ENCODE measurements at regions not wholly inside any gene's neighbourhood (a gene's known extent, or its start where the extent isn't known, plus 50 kb on each side); places are given as distances from the start of the nearest gene placed in this dataset.

- H3K27ac Mint-ChIP-seq = no peak overlapping the region
- H3K4me1 Mint-ChIP-seq = peaks cover 7% of the 10 kb centered on the region; the same call in 1 of the 3 replicates
- no peaks in the 10 kb centered on the region for H3K4me1 ChIP-seq (ENCODE audit: insufficient read depth)
- H3K36me3 ChIP-seq (ENCODE audit: insufficient read depth) = no peaks in the 10 kb centered on the region
- H4K20me1 ChIP-seq (replicated peaks; ENCODE audit: insufficient read depth) = no peaks in the 10 kb centered on the region
- H3K27ac ChIP-seq (ENCODE audit: low read depth) = no peak overlapping the region
- H3K36me3 Mint-ChIP-seq (ENCODE audit: low read depth) = no peaks in the 10 kb centered on the region
- no peaks in the 10 kb centered on the region for H3K9me3 Mint-ChIP-seq
- ATAC-seq = no peak
- H3K27me3 ChIP-seq (ENCODE audit: insufficient read depth) = no peaks in the 10 kb centered on the region
- no peaks in the 10 kb centered on the region for H3K79me2 ChIP-seq (replicated peaks; ENCODE audit: insufficient read depth)
- no peak overlapping the region for H3K4me3 ChIP-seq
- H3K9me2 ChIP-seq (ENCODE audit: insufficient read depth) = no peaks in the 10 kb centered on the region
- no peak overlapping the region for H3K4me3 Mint-ChIP-seq
- H3F3A ChIP-seq (replicated peaks; ENCODE audit: low read depth) = no peaks in the 10 kb centered on the region
- H3K27me3 Mint-ChIP-seq (ENCODE audit: insufficient read depth, low read depth, poor library complexity) = peaks cover 2% of the 10 kb centered on the region
- DNase-seq (ENCODE audit: low spot score) = no peak
- no peak overlapping the region for H2AFZ ChIP-seq
- TF ChIP-seq, protein P1, sequence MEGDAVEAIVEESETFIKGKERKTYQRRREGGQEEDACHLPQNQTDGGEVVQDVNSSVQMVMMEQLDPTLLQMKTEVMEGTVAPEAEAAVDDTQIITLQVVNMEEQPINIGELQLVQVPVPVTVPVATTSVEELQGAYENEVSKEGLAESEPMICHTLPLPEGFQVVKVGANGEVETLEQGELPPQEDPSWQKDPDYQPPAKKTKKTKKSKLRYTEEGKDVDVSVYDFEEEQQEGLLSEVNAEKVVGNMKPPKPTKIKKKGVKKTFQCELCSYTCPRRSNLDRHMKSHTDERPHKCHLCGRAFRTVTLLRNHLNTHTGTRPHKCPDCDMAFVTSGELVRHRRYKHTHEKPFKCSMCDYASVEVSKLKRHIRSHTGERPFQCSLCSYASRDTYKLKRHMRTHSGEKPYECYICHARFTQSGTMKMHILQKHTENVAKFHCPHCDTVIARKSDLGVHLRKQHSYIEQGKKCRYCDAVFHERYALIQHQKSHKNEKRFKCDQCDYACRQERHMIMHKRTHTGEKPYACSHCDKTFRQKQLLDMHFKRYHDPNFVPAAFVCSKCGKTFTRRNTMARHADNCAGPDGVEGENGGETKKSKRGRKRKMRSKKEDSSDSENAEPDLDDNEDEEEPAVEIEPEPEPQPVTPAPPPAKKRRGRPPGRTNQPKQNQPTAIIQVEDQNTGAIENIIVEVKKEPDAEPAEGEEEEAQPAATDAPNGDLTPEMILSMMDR (conservative IDR thresholded peaks at IDR 0.05; ENCODE audit: low read depth in 2 of 2) = peak in 1 of 2 experiments; percentile 20; a peak in 1 of 4 replicates
- TF ChIP-seq EZH2 (IDR thresholded peaks at IDR 0.05; ENCODE audit: low read depth, unreplicated experiment) = no peak
- TF ChIP-seq ETS1 (IDR thresholded peaks at IDR 0.05) = no peak
- H3K4me2 ChIP-seq = no peak overlapping the region
Measured at GRCh38 chr7:156543699-156544598, 96.6 kb upstream of the RNF32 start.

GRCh38 chr7:156540619-156541165, 99.9 kb upstream of the RNF32 start:
- Histone ChIP-seq H3F3A (replicated peaks; ENCODE audit: low read depth) (no peaks in the 10 kb centered on the region), H3K36me3 (ENCODE audit: insufficient read depth) (no peaks in the 10 kb centered on the region), H3K4me2 (no peak overlapping the region), H3K27ac (ENCODE audit: low read depth) (no peak overlapping the region), H3K4me3 (no peak overlapping the region), H3K27me3 (ENCODE audit: insufficient read depth) (no peaks in the 10 kb centered on the region), H4K20me1 (replicated peaks; ENCODE audit: insufficient read depth) (no peaks in the 10 kb centered on the region), H3K4me1 (ENCODE audit: insufficient read depth) (no peaks in the 10 kb centered on the region), H3K79me2 (replicated peaks; ENCODE audit: insufficient read depth) (no peaks in the 10 kb centered on the region), H2AFZ (no peak overlapping the region), H3K9me2 (ENCODE audit: insufficient read depth) (no peaks in the 10 kb centered on the region)
- no peak for ATAC-seq
- Mint-ChIP-seq H3K9me3 (0 out of 3 replicates have a peak, but pooled peaks cover 4% of the 10 kb centered on the region), H3K27ac (no peak overlapping the region), H3K4me3 (no peak overlapping the region), H3K27me3 (ENCODE audit: insufficient read depth, low read depth, poor library complexity) (peaks cover 4% of the 10 kb centered on the region), H3K4me1 (no peaks in the 10 kb centered on the region; the same call in 2 of the 3 replicates), H3K36me3 (ENCODE audit: low read depth) (no peaks in the 10 kb centered on the region)
- DNase-seq (ENCODE audit: low spot score) = no peak
- TF ChIP-seq ETS1 (IDR thresholded peaks at IDR 0.05) (no peak), ZNF114 (CRISPR knock-in tag; IDR thresholded peaks at IDR 0.05) (no peak), JUNB (IDR thresholded peaks at IDR 0.05; ENCODE audit: unreplicated experiment) (no peak), ZNF331 (CRISPR knock-in tag; IDR thresholded peaks at IDR 0.05; ENCODE audit: low read depth) (no peak), EZH2 (IDR thresholded peaks at IDR 0.05; ENCODE audit: low read depth, unreplicated experiment) (no peak)
- TF ChIP-seq, protein P2, sequence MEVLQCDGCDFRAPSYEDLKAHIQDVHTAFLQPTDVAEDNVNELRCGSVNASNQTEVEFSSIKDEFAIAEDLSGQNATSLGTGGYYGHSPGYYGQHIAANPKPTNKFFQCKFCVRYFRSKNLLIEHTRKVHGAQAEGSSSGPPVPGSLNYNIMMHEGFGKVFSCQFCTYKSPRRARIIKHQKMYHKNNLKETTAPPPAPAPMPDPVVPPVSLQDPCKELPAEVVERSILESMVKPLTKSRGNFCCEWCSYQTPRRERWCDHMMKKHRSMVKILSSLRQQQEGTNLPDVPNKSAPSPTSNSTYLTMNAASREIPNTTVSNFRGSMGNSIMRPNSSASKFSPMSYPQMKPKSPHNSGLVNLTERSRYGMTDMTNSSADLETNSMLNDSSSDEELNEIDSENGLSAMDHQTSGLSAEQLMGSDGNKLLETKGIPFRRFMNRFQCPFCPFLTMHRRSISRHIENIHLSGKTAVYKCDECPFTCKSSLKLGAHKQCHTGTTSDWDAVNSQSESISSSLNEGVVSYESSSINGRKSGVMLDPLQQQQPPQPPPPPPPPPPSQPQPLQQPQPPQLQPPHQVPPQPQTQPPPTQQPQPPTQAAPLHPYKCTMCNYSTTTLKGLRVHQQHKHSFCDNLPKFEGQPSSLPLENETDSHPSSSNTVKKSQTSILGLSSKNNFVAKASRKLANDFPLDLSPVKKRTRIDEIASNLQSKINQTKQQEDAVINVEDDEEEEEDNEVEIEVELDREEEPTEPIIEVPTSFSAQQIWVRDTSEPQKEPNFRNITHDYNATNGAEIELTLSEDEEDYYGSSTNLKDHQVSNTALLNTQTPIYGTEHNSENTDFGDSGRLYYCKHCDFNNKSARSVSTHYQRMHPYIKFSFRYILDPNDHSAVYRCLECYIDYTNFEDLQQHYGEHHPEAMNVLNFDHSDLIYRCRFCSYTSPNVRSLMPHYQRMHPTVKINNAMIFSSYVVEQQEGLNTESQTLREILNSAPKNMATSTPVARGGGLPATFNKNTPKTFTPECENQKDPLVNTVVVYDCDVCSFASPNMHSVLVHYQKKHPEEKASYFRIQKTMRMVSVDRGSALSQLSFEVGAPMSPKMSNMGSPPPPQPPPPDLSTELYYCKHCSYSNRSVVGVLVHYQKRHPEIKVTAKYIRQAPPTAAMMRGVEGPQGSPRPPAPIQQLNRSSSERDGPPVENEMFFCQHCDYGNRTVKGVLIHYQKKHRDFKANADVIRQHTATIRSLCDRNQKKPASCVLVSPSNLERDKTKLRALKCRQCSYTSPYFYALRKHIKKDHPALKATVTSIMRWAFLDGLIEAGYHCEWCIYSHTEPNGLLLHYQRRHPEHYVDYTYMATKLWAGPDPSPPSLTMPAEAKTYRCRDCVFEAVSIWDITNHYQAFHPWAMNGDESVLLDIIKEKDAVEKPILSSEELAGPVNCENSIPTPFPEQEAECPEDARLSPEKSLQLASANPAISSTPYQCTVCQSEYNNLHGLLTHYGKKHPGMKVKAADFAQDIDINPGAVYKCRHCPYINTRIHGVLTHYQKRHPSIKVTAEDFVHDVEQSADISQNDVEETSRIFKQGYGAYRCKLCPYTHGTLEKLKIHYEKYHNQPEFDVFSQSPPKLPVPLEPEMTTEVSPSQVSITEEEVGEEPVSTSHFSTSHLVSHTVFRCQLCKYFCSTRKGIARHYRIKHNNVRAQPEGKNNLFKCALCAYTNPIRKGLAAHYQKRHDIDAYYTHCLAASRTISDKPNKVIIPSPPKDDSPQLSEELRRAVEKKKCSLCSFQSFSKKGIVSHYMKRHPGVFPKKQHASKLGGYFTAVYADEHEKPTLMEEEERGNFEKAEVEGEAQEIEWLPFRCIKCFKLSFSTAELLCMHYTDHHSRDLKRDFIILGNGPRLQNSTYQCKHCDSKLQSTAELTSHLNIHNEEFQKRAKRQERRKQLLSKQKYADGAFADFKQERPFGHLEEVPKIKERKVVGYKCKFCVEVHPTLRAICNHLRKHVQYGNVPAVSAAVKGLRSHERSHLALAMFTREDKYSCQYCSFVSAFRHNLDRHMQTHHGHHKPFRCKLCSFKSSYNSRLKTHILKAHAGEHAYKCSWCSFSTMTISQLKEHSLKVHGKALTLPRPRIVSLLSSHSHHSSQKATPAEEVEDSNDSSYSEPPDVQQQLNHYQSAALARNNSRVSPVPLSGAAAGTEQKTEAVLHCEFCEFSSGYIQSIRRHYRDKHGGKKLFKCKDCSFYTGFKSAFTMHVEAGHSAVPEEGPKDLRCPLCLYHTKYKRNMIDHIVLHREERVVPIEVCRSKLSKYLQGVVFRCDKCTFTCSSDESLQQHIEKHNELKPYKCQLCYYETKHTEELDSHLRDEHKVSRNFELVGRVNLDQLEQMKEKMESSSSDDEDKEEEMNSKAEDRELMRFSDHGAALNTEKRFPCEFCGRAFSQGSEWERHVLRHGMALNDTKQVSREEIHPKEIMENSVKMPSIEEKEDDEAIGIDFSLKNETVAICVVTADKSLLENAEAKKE (CRISPR knock-in tag; IDR thresholded peaks at IDR 0.05) = no peak

Measured in GM23338 (cell line).